H9 (cell line): ENCODE measurements at regions not wholly inside any gene's neighbourhood (a gene's known extent, or its start where the extent isn't known, plus 50 kb on each side); places are given as distances from the start of the nearest gene placed in this dataset.

Experiments used
- DNase-seq: peaks from one replicate; pipeline ENCODE4 v3.0.0-alpha.2; 2017
- H2AFZ ChIP-seq: one replicate; pipeline ENCODE4 v1.6.1; 2013; ENCODE audit warnings: mild to moderate bottlenecking, low read length, control low read depth, moderate library complexity
- H2AK5ac ChIP-seq: 2 replicates; pipeline ENCODE4 v1.6.1; 2013; ENCODE audit warnings: low read length, control low read depth, mixed read lengths; ENCODE audit not compliant: insufficient read length
- H2BK120ac ChIP-seq: one replicate; pipeline ENCODE4 v1.6.1; 2013; ENCODE audit warnings: low read depth, mild to moderate bottlenecking, low read length, control low read depth, inconsistent platforms; ENCODE audit not compliant: poor library complexity, severe bottlenecking
- H2BK12ac ChIP-seq: 2 replicates; pipeline ENCODE4 v1.6.1; 2013; ENCODE audit warnings: low read length, control low read depth, mixed read lengths, low read depth; ENCODE audit not compliant: insufficient read length
- H2BK15ac ChIP-seq: 2 replicates; pipeline ENCODE4 v1.6.1; 2013; ENCODE audit warnings: low read depth, low read length, control low read depth
- H2BK20ac ChIP-seq: one replicate; pipeline ENCODE4 v1.6.1; 2013; ENCODE audit warnings: low read depth, mild to moderate bottlenecking, low read length, control low read depth, inconsistent platforms; ENCODE audit not compliant: poor library complexity, severe bottlenecking
- H2BK5ac ChIP-seq: 2 replicates; pipeline ENCODE4 v1.6.1; 2013; ENCODE audit warnings: low read length, control low read depth, mixed read lengths; ENCODE audit not compliant: insufficient read length
- H3K14ac ChIP-seq: 2 replicates; pipeline ENCODE4 v1.6.1; 2013; ENCODE audit warnings: low read length, control low read depth; ENCODE audit not compliant: insufficient read depth
- H3K18ac ChIP-seq: 2 replicates; pipeline ENCODE4 v1.6.1; 2013; ENCODE audit warnings: low read depth, mild to moderate bottlenecking, mixed read lengths, low read length, control low read depth; ENCODE audit not compliant: insufficient read length
- H3K23ac ChIP-seq: 2 replicates; pipeline ENCODE4 v1.6.1; 2013; ENCODE audit warnings: low read length, control low read depth, mixed read lengths, low read depth; ENCODE audit not compliant: insufficient read length
- H3K23me2 ChIP-seq: 2 replicates; pipeline ENCODE4 v1.6.1; 2013; ENCODE audit warnings: low read depth, mild to moderate bottlenecking, mixed read lengths, low read length, control low read depth; ENCODE audit not compliant: insufficient read length, poor library complexity, severe bottlenecking
- H3K27ac ChIP-seq: 2 replicates; pipeline ENCODE4 v1.5.1; 2013; ENCODE audit warnings: low read length, control low read depth, mixed read lengths, low read depth; ENCODE audit not compliant: insufficient read length
- H3K27me3 ChIP-seq: 2 replicates; pipeline ENCODE4 v1.6.1; 2013; ENCODE audit warnings: low read length, control low read depth, inconsistent platforms; ENCODE audit not compliant: insufficient read depth
- H3K4ac ChIP-seq: 2 replicates; pipeline ENCODE4 v1.6.1; 2013; ENCODE audit warnings: low read depth, mild to moderate bottlenecking, control low read depth, inconsistent platforms, low read length, moderate library complexity
- H3K4me1 ChIP-seq: 2 replicates; pipeline ENCODE4 v1.6.1; 2013; ENCODE audit warnings: low read length, control low read depth, inconsistent platforms; ENCODE audit not compliant: insufficient read depth
- H3K4me2 ChIP-seq: 2 replicates; pipeline ENCODE4 v1.6.1; 2013; ENCODE audit warnings: low read length, control low read depth, mixed read lengths; ENCODE audit not compliant: insufficient read length, insufficient read depth
- H3K56ac ChIP-seq: 2 replicates; pipeline ENCODE4 v1.6.1; 2013; ENCODE audit warnings: low read depth, mild to moderate bottlenecking, mixed read lengths, low read length, control low read depth; ENCODE audit not compliant: insufficient read length
- H3K79me1 ChIP-seq: 2 replicates; pipeline ENCODE4 v1.6.1; 2013; ENCODE audit warnings: low read depth, mild to moderate bottlenecking, moderate library complexity, low read length, control low read depth, inconsistent platforms; ENCODE audit not compliant: insufficient read depth, poor library complexity, severe bottlenecking
- H3K79me2 ChIP-seq: 2 replicates; pipeline ENCODE4 v1.6.1; 2013; ENCODE audit warnings: low read length, control low read depth, inconsistent platforms; ENCODE audit not compliant: insufficient read depth
- H3K9ac ChIP-seq: 2 replicates; pipeline ENCODE4 v1.6.1; 2013; ENCODE audit warnings: low read length, control low read depth, mixed read lengths; ENCODE audit not compliant: insufficient read length; ENCODE audit errors: extremely low read depth
- H3K9me3 ChIP-seq: one replicate; pipeline ENCODE4 v1.6.1; 2013; ENCODE audit warnings: low read depth, low read length, inconsistent platforms; ENCODE audit not compliant: control insufficient read depth
- H3T11ph ChIP-seq: one replicate; pipeline ENCODE4 v1.6.1; 2013; ENCODE audit warnings: mild to moderate bottlenecking, low read length, control low read depth, inconsistent platforms
- H4K20me1 ChIP-seq: one replicate; pipeline ENCODE4 v1.6.1; 2013; ENCODE audit not compliant: control insufficient read depth, insufficient read length, insufficient read depth
- H4K5ac ChIP-seq: 2 replicates; pipeline ENCODE4 v1.6.1; 2013; ENCODE audit warnings: low read depth, mild to moderate bottlenecking, mixed read lengths, low read length, control low read depth; ENCODE audit not compliant: insufficient read length
- H4K8ac ChIP-seq: replicated peaks from 2 replicates; pipeline ENCODE4 v1.6.1; 2013; ENCODE audit warnings: low read length, control low read depth, mixed read lengths, low read depth; ENCODE audit not compliant: insufficient read length
- H4K91ac ChIP-seq: 2 replicates; pipeline ENCODE4 v1.6.1; 2013; ENCODE audit warnings: low read depth, mild to moderate bottlenecking, moderate library complexity, mixed read lengths, low read length, control low read depth; ENCODE audit not compliant: insufficient read length
- H3K27ac Mint-ChIP-seq, 3 experiments: 2 replicates in 2 of 3; 3 replicates in 1 of 3; pipeline ENCODE4 v1.8.0; 2020 to 2021; ENCODE audit warnings: mixed read lengths in 3 of 3, mild to moderate bottlenecking in 1 of 3, moderate library complexity in 1 of 3
- H3K27me3 Mint-ChIP-seq: 2 replicates; pipeline ENCODE4 v1.8.0; 2021; ENCODE audit warnings: low read depth, mild to moderate bottlenecking, moderate library complexity, mixed read lengths
- H3K36me3 Mint-ChIP-seq, 3 experiments: 2 replicates in 2 of 3; 3 replicates in 1 of 3; pipeline ENCODE4 v1.8.0; 2020 to 2021; ENCODE audit warnings: low read depth in 3 of 3, mixed read lengths in 3 of 3; ENCODE audit not compliant: insufficient read depth in 1 of 3
- H3K4me1 Mint-ChIP-seq, 2 experiments: 2 replicates each; pipeline ENCODE4 v1.8.0; 2020; ENCODE audit warnings: mixed read lengths in 2 of 2
- H3K4me3 Mint-ChIP-seq, 2 experiments: 2 replicates in 1 of 2; 3 replicates in 1 of 2; pipeline ENCODE4 v1.8.0; 2020 to 2021; ENCODE audit warnings: mild to moderate bottlenecking in 2 of 2, mixed read lengths in 2 of 2, moderate library complexity in 1 of 2
- H3K9me3 Mint-ChIP-seq, 2 experiments: 2 replicates in 1 of 2; 3 replicates in 1 of 2; pipeline ENCODE4 v1.8.0; 2020; ENCODE audit warnings: mild to moderate bottlenecking in 2 of 2, mixed read lengths in 2 of 2, moderate library complexity in 1 of 2
- CTCF ChIP-seq: fragments of 200-600 bp; sonication (generic); conservative IDR thresholded peaks from 3 replicates; pipeline ENCODE4 v1.8.0; 2021; ENCODE audit warnings: antibody characterized with exemption, mild to moderate bottlenecking
- WGBS: extraction: QIAGEN DNeasy Blood & Tissue Kit; methylation state at CpG from one replicate; pipeline ENCODE4 v1.1.7; 2013; ENCODE audit warnings: missing lambda C conversion rate, low lambda C conversion rate, mixed read lengths; ENCODE audit not compliant: insufficient read length; ENCODE audit errors: extremely low coverage; 5-methylcytosine and 5-hydroxymethylcytosine counted together

GRCh38 chr17:70317421-70317820 is 148.1 kb downstream of the KCNJ2 start:
- Mint-ChIP-seq H3K4me3 (no peak overlapping the region), H3K27me3 (no peaks in the 10 kb centered on the region), H3K4me1 (peaks cover 6 to 9% of the 10 kb centered on the region in 2 experiments), H3K9me3 (no peaks in the 10 kb centered on the region), H3K36me3 (no peaks in the 10 kb centered on the region; a peak in 1 of 7 replicates), H3K27ac (no peak overlapping the region)
- Histone ChIP-seq H3K14ac (no peak overlapping the region), H3K27me3 (no peaks in the 10 kb centered on the region), H2AK5ac (no peak overlapping the region), H3K23ac (no peak overlapping the region), H3K79me2 (no peaks in the 10 kb centered on the region), H3K9me3 (no peaks in the 10 kb centered on the region), H3K4me1 (no peaks in the 10 kb centered on the region; the same call in 1 of the 2 replicates), H3K56ac (no peak overlapping the region), H4K8ac (no peak overlapping the region), H3K27ac (no peak overlapping the region), H3T11ph (no peak overlapping the region), H2BK12ac (no peak overlapping the region), H2BK15ac (no peak overlapping the region), H4K5ac (no peak overlapping the region), H3K18ac (no peak overlapping the region), H2BK20ac (no peak overlapping the region), H3K79me1 (no peaks in the 10 kb centered on the region), H3K4me2 (no peak overlapping the region), H4K91ac (no peak overlapping the region), H2BK5ac (no peak overlapping the region), H4K20me1 (no peaks in the 10 kb centered on the region), H3K23me2 (no peaks in the 10 kb centered on the region), H3K4ac (no peak overlapping the region), H2AFZ (no peak overlapping the region), H3K9ac (no peak overlapping the region), H2BK120ac (no peak overlapping the region)
- TF ChIP-seq CTCF, result no peak
- WGBS, result no CpG with 5 or more reads among the region's 1 CpG
- DNase-seq, result no peak
